HL-60 (cell line): ENCODE measurements at regions not wholly inside any gene's neighbourhood (a gene's known extent, or its start where the extent isn't known, plus 50 kb on each side); places are given as distances from the start of the nearest gene placed in this dataset.

Source experiments
- DNase-seq, 2 experiments: peaks; one replicate each; pipeline ENCODE4 v3.0.0-alpha.2; 2010 to 2020; ENCODE audit warnings: low read depth in 1 of 2, low spot score in 1 of 2
- H3K27ac ChIP-seq: fragments of 250-450 bp; sonication (Bioruptor Pico); replicated peaks from 2 replicates; pipeline ENCODE4 v1.5.1; 2020; ENCODE audit warnings: mild to moderate bottlenecking, moderate library complexity
- H3K27me3 ChIP-seq: fragments of 250-450 bp; sonication (Bioruptor Pico); 2 replicates; pipeline ENCODE4 v1.5.1; 2021; ENCODE audit warnings: mild to moderate bottlenecking, moderate library complexity; ENCODE audit not compliant: insufficient read depth, poor library complexity, severe bottlenecking
- H3K4me3 ChIP-seq: replicated peaks from 2 replicates; pipeline ENCODE4 v1.5.1; 2011; ENCODE audit warnings: mild to moderate bottlenecking, control low read depth, low read length; ENCODE audit not compliant: insufficient read depth
- CTCF ChIP-seq: IDR thresholded peaks from one replicate; pipeline ENCODE4 v1.5.1; 2011; ENCODE audit warnings: low read length, control low read depth, inconsistent platforms; ENCODE audit not compliant: insufficient read depth
- GABPA ChIP-seq: IDR thresholded peaks from 2 replicates; pipeline ENCODE4 v1.6.1; 2012; ENCODE audit warnings: low read depth
- POLR2AphosphoS5 ChIP-seq: IDR thresholded peaks from 2 replicates; pipeline ENCODE4 v1.6.1; 2012; ENCODE audit warnings: low read depth
- REST ChIP-seq: IDR thresholded peaks from 2 replicates; pipeline ENCODE4 v1.6.1; 2012; ENCODE audit warnings: low read depth; ENCODE audit not compliant: insufficient replicate concordance
- SPI1 ChIP-seq: IDR thresholded peaks from 2 replicates; pipeline ENCODE4 v1.6.1; 2012; ENCODE audit warnings: low read depth, mild to moderate bottlenecking, borderline replicate concordance

- TF ChIP-seq REST (no peak), CTCF (no peak), GABPA (no peak)
- Histone ChIP-seq H3K27me3 (peaks cover 32% of the 10 kb centered on the region), H3K27ac (no peak overlapping the region), H3K4me3 (no peak overlapping the region)
- no peak for DNase-seq
Measured at GRCh38 chr17:34154961-34155730, 99.9 kb upstream of the CCL2 start.

GRCh38 chr17:34155947-34156346, 99.1 kb upstream of the CCL2 start:
- peaks cover 32% of the 10 kb centered on the region for H3K27me3 ChIP-seq
- TF ChIP-seq GABPA, result no peak
- TF ChIP-seq POLR2AphosphoS5, result no peak
- DNase-seq, result no peak
- H3K4me3 ChIP-seq, result no peak overlapping the region
- H3K27ac ChIP-seq, result no peak overlapping the region

GRCh38 chr17:34156401-34156740, 98.7 kb upstream of the CCL2 start:
- TF ChIP-seq SPI1 (no peak), CTCF (no peak), REST (no peak), GABPA (no peak), POLR2AphosphoS5 (no peak)
- H3K27ac ChIP-seq, result no peak overlapping the region
- peaks cover 32% of the 10 kb centered on the region for H3K27me3 ChIP-seq

GRCh38 chr17:34156741-34157589, 98.1 kb upstream of the CCL2 start:
- Histone ChIP-seq H3K4me3 (no peak overlapping the region), H3K27ac (no peak overlapping the region), H3K27me3 (peaks cover 32% of the 10 kb centered on the region)
- DNase-seq, result no peak
- TF ChIP-seq GABPA, result no peak
- TF ChIP-seq SPI1, result no peak
- no peak for TF ChIP-seq POLR2AphosphoS5
- TF ChIP-seq REST, result no peak
- no peak for TF ChIP-seq CTCF

More at GRCh38 chr17:34156401-34156740, 98.7 kb upstream of the CCL2 start:
- no peak overlapping the region for H3K4me3 ChIP-seq
- no peak for DNase-seq
